Mesenchymal stem cell (in vitro differentiated cells and primary cell): ENCODE measurements at regions not wholly inside any gene's neighbourhood (a gene's known extent, or its start where the extent isn't known, plus 50 kb on each side); places are given as distances from the start of the nearest gene placed in this dataset.

Experiments
- DNase-seq: peaks from one replicate; pipeline ENCODE4 v3.0.0-alpha.2; 2013
- H2AFZ ChIP-seq: one replicate; pipeline ENCODE4 v1.6.1; 2013; ENCODE audit warnings: low read depth, mild to moderate bottlenecking, control low read depth, inconsistent platforms, low read length, moderate library complexity
- H2AK5ac ChIP-seq: 2 replicates; pipeline ENCODE4 v1.6.1; 2013; ENCODE audit warnings: low read length, moderate library complexity, mild to moderate bottlenecking, inconsistent platforms; ENCODE audit not compliant: severe bottlenecking
- H2BK120ac ChIP-seq: one replicate; pipeline ENCODE4 v1.6.1; 2013; ENCODE audit warnings: low read depth, mild to moderate bottlenecking, inconsistent platforms, low read length, moderate library complexity
- H2BK12ac ChIP-seq, 2 experiments: one replicate each; pipeline ENCODE4 v1.6.1; 2013; ENCODE audit warnings: inconsistent platforms in 2 of 2, low read length in 2 of 2, mild to moderate bottlenecking in 2 of 2, moderate library complexity in 2 of 2, control low read depth in 1 of 2
- H2BK15ac ChIP-seq: one replicate; pipeline ENCODE4 v1.6.1; 2013; ENCODE audit warnings: mild to moderate bottlenecking, low read depth, inconsistent platforms; ENCODE audit not compliant: poor library complexity, severe bottlenecking
- H2BK5ac ChIP-seq: 2 replicates; pipeline ENCODE4 v1.6.1; 2013; ENCODE audit warnings: low read depth, mild to moderate bottlenecking, low read length, control low read depth, inconsistent platforms; ENCODE audit not compliant: poor library complexity, severe bottlenecking
- H3K14ac ChIP-seq, 2 experiments: one replicate each; pipeline ENCODE4 v1.6.1; 2013; ENCODE audit warnings: inconsistent platforms in 2 of 2, low read length in 2 of 2, control low read depth in 1 of 2, mild to moderate bottlenecking in 1 of 2, moderate library complexity in 1 of 2
- H3K18ac ChIP-seq, 2 experiments: one replicate each; pipeline ENCODE4 v1.6.1; 2013; ENCODE audit warnings: inconsistent platforms in 2 of 2, low read length in 2 of 2, control low read depth in 1 of 2, low read depth in 1 of 2, mild to moderate bottlenecking in 1 of 2
- H3K23ac ChIP-seq, 2 experiments: one replicate each; pipeline ENCODE4 v1.6.1; 2013; ENCODE audit warnings: inconsistent platforms in 2 of 2, low read length in 2 of 2, mild to moderate bottlenecking in 2 of 2, moderate library complexity in 2 of 2, control low read depth in 1 of 2
- H3K27ac ChIP-seq: 2 replicates; pipeline ENCODE4 v1.5.1; 2013; ENCODE audit warnings: mild to moderate bottlenecking, moderate library complexity, low read length, control low read depth, inconsistent platforms; ENCODE audit not compliant: poor library complexity, severe bottlenecking
- H3K27me3 ChIP-seq, 2 experiments: 2 replicates each; pipeline versions ENCODE4 v1.6.1 to v1.7.0; 2013; ENCODE audit warnings: low read length in 2 of 2, mild to moderate bottlenecking in 2 of 2, moderate library complexity in 2 of 2, control low read depth in 1 of 2, inconsistent platforms in 1 of 2; ENCODE audit not compliant: control insufficient read depth in 1 of 2, insufficient read depth in 1 of 2
- H3K36me3 ChIP-seq, 2 experiments: 2 replicates each; pipeline versions ENCODE4 v1.6.1 to v1.7.0; 2013; ENCODE audit warnings: low read length in 2 of 2, control low read depth in 1 of 2, inconsistent platforms in 1 of 2, low read depth in 1 of 2, mild to moderate bottlenecking in 1 of 2; ENCODE audit not compliant: insufficient read depth in 2 of 2, control insufficient read depth in 1 of 2
- H3K4ac ChIP-seq, 2 experiments: one replicate each; pipeline ENCODE4 v1.6.1; 2013; ENCODE audit warnings: inconsistent platforms in 2 of 2, low read length in 2 of 2, mild to moderate bottlenecking in 2 of 2, moderate library complexity in 2 of 2, control low read depth in 1 of 2, low read depth in 1 of 2
- H3K4me1 ChIP-seq: 2 replicates; pipeline ENCODE4 v1.6.1; 2013; ENCODE audit warnings: low read depth, low read length, control low read depth; ENCODE audit not compliant: control insufficient read depth, insufficient read depth
- H3K4me2 ChIP-seq: 2 replicates; pipeline ENCODE4 v1.6.1; 2013; ENCODE audit warnings: low read length, mild to moderate bottlenecking, inconsistent platforms; ENCODE audit not compliant: poor library complexity, severe bottlenecking
- H3K4me3 ChIP-seq, 2 experiments: 2 replicates each; pipeline versions ENCODE4 v1.5.1 to v1.7.0; 2013; ENCODE audit warnings: low read length in 2 of 2, mild to moderate bottlenecking in 2 of 2, control low read depth in 1 of 2, low read depth in 1 of 2; ENCODE audit not compliant: insufficient read depth in 1 of 2
- H3K79me1 ChIP-seq: replicated peaks from 2 replicates; pipeline ENCODE4 v1.6.1; 2013; ENCODE audit warnings: mild to moderate bottlenecking, control low read depth, low read length, inconsistent platforms; ENCODE audit not compliant: poor library complexity, severe bottlenecking
- H3K9ac ChIP-seq: 2 replicates; pipeline ENCODE4 v1.7.0; 2013; ENCODE audit warnings: mild to moderate bottlenecking, low read length, moderate library complexity
- H3K9me3 ChIP-seq: 2 replicates; pipeline ENCODE4 v1.7.0; 2013; ENCODE audit warnings: mild to moderate bottlenecking, low read length; ENCODE audit not compliant: control insufficient read depth
- H4K8ac ChIP-seq: one replicate; pipeline ENCODE4 v1.6.1; 2013; ENCODE audit warnings: inconsistent platforms, mild to moderate bottlenecking, low read length, moderate library complexity
- H4K91ac ChIP-seq: one replicate; pipeline ENCODE4 v1.6.1; 2013; ENCODE audit warnings: mild to moderate bottlenecking, low read length, inconsistent platforms
- WGBS: methylation state at CpG from one replicate; pipeline ENCODE4 v1.1.7; 2013; ENCODE audit warnings: mixed read lengths; 5-methylcytosine and 5-hydroxymethylcytosine counted together

DNA sequence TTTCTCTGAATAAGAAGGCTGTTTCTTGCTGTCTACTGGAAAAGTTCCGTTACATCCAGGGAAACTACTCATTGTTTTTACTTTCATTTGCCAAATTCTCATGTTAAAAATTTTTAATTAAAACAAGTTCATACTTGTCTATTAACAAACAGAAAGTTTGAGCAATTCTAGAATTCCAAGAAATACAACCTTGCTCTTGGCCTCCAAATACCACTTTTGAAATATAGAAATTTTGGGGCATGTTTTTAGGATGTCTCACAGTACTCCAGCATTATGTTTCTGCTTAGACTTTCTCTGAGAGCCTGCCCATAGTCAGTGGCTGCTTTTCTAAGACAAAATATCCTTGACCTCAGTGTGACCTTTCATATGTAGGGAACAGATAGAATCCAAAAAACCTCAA is 228.7 kb upstream of the RND3 start:
- no CpG with 5 or more reads among the region's 1 CpG for WGBS
- H2BK15ac ChIP-seq = no peak overlapping the region
- no peak overlapping the region for H4K91ac ChIP-seq
- peak overlapping the region; percentile 62 for H3K9ac ChIP-seq
- H3K14ac ChIP-seq = no peak overlapping the region
- H2AK5ac ChIP-seq = no peak overlapping the region
- no peak overlapping the region for H3K18ac ChIP-seq
- H3K27me3 ChIP-seq = no peaks in the 10 kb centered on the region
- no peaks in the 10 kb centered on the region for H3K79me1 ChIP-seq
- H4K8ac ChIP-seq = no peak overlapping the region
- no peaks in the 10 kb centered on the region for H3K4me1 ChIP-seq
- no peak overlapping the region for H2AFZ ChIP-seq
- H3K23ac ChIP-seq = no peak overlapping the region
- no peak overlapping the region for H2BK12ac ChIP-seq
- no peak overlapping the region for H3K4me2 ChIP-seq
- H3K36me3 ChIP-seq = no peaks in the 10 kb centered on the region
- DNase-seq = no peak
- H3K4me3 ChIP-seq = no peak overlapping the region
- no peaks in the 10 kb centered on the region for H3K9me3 ChIP-seq
- H3K4ac ChIP-seq = no peak overlapping the region
- no peak overlapping the region for H2BK120ac ChIP-seq
- H2BK5ac ChIP-seq = no peak overlapping the region
- H3K27ac ChIP-seq = no peak overlapping the region

DNA sequence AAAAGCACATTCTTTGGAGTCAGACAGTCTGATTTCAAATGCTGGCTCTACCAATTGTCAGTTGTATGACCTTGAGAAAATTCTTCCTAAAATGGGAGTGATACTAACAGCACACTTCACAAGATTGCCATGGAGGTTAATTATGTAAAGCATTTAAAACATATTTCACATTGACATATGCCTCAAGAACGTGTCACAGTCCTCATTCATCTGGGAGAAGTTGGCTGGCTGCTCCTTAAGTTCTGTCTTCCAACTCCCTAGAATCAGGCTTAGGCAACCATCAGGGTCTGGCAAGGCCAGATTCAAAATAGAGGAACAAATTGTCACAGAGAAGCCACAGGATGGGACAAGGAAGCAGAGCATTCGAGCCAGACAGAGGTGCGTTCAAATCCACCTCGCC is 228.0 kb upstream of the RND3 start:
- H3K27ac ChIP-seq = no peak overlapping the region
- no peak overlapping the region for H3K18ac ChIP-seq

DNA sequence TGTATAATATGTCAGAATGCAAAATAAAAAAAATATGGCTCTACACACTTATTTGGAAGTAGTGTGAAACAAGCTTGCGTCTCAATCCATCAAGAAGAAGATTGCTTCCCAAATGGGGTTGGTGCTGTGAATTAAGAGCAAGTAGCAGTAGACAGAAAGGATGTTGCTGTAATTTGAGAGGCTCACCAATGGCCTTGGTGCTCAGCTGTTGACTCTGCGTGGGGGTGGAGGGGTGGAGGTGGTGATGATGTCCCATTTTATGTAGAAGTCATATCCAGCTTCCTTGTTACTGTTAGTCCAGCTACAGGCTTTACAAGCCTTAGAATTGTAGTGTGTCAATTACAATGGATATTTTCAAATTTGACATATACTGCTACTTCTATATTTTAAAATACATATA is 223.4 kb upstream of the RND3 start:
- H4K8ac ChIP-seq = no peak overlapping the region
- H2BK12ac ChIP-seq = no peak overlapping the region
- no peaks in the 10 kb centered on the region for H3K27me3 ChIP-seq
- no peak for DNase-seq
- no peaks in the 10 kb centered on the region for H3K4me1 ChIP-seq
- H3K4me2 ChIP-seq = no peak overlapping the region
- H3K4ac ChIP-seq = no peak overlapping the region
- H2AK5ac ChIP-seq = no peak overlapping the region
- no peak overlapping the region for H2BK120ac ChIP-seq
- H3K9ac ChIP-seq = no peak overlapping the region
- no peak overlapping the region for H3K18ac ChIP-seq
- no peak overlapping the region for H4K91ac ChIP-seq
- H3K23ac ChIP-seq = no peak overlapping the region
- no peak overlapping the region for H3K14ac ChIP-seq
- H3K27ac ChIP-seq = no peak overlapping the region
- H2BK15ac ChIP-seq = no peak overlapping the region
- no peaks in the 10 kb centered on the region for H3K36me3 ChIP-seq
- no peak overlapping the region for H3K4me3 ChIP-seq
- H3K9me3 ChIP-seq = no peaks in the 10 kb centered on the region
- 100% methylated on average over 1 of the region's 2 CpGs for WGBS
- H2BK5ac ChIP-seq = no peak overlapping the region
- no peaks in the 10 kb centered on the region for H3K79me1 ChIP-seq
- no peak overlapping the region for H2AFZ ChIP-seq

More for the DNA sequence above, 228.0 kb upstream of the RND3 start:
- H3K4me3 ChIP-seq = no peak overlapping the region
- no peaks in the 10 kb centered on the region for H3K9me3 ChIP-seq
- H4K8ac ChIP-seq = no peak overlapping the region
- no peaks in the 10 kb centered on the region for H3K36me3 ChIP-seq
- peak overlapping the region; percentile 62 for H3K9ac ChIP-seq
- WGBS = 84% methylated on average over 4 of the region's 4 CpGs
- no peak overlapping the region for H4K91ac ChIP-seq
- H3K4ac ChIP-seq = no peak overlapping the region
- no peak overlapping the region for H2AK5ac ChIP-seq
- H3K14ac ChIP-seq = no peak overlapping the region
- no peak overlapping the region for H3K4me2 ChIP-seq
- H2BK15ac ChIP-seq = no peak overlapping the region
- no peak overlapping the region for H2BK5ac ChIP-seq
- H3K23ac ChIP-seq = no peak overlapping the region
- no peaks in the 10 kb centered on the region for H3K4me1 ChIP-seq
- no peak overlapping the region for H2BK120ac ChIP-seq
- no peaks in the 10 kb centered on the region for H3K79me1 ChIP-seq
- no peak overlapping the region for H2BK12ac ChIP-seq
- H2AFZ ChIP-seq = no peak overlapping the region
- no peak for DNase-seq
- H3K27me3 ChIP-seq = no peaks in the 10 kb centered on the region

- Histone ChIP-seq H3K14ac (no peak overlapping the region), H3K79me1 (no peaks in the 10 kb centered on the region), H3K18ac (no peak overlapping the region), H3K36me3 (no peaks in the 10 kb centered on the region), H3K4ac (no peak overlapping the region), H3K4me1 (no peaks in the 10 kb centered on the region), H4K8ac (no peak overlapping the region), H2BK15ac (no peak overlapping the region), H3K9ac (no peak overlapping the region), H3K23ac (no peak overlapping the region), H3K27ac (no peak overlapping the region), H3K4me3 (no peak overlapping the region), H3K4me2 (no peak overlapping the region), H3K27me3 (no peaks in the 10 kb centered on the region), H2AK5ac (no peak overlapping the region), H2BK12ac (no peak overlapping the region), H2BK5ac (no peak overlapping the region), H4K91ac (no peak overlapping the region), H2BK120ac (no peak overlapping the region), H2AFZ (no peak overlapping the region), H3K9me3 (no peaks in the 10 kb centered on the region)
- no peak for DNase-seq
- WGBS = 80% methylated on average over 1 of the region's 3 CpGs
Observed at GRCh38 chr2:150710041-150710440, 222.6 kb upstream of the RND3 start.
